Upper lobe of right lung (tissue), 1 donor: ENCODE measurements at regions not wholly inside any gene's neighbourhood (a gene's known extent, or its start where the extent isn't known, plus 50 kb on each side); places are given as distances from the start of the nearest gene placed in this dataset.
"Not testable (repeated sequence)": the region's sequence is repeated elsewhere in the genome, so short reads cannot be mapped to it uniquely, and the experiment has no call there.

ENCODE experiments used
- ATAC-seq: fragments of 200-7000 bp; cut with Tn5 transposase; one replicate; pipeline ENCODE4 v1.9.1; 2020; ENCODE audit warnings: mild to moderate bottlenecking, moderate library complexity
- DNase-seq: peaks from one replicate; pipeline ENCODE4 v3.0.0-alpha.2; 2020
- H3K27ac ChIP-seq: fragments of 200-600 bp; one replicate; pipeline ENCODE4 v1.8.0; 2022
- H3K27me3 ChIP-seq: fragments of 200-600 bp; one replicate; pipeline ENCODE4 v1.8.0; 2022; ENCODE audit warnings: mild to moderate bottlenecking
- H3K36me3 ChIP-seq: fragments of 200-600 bp; one replicate; pipeline ENCODE4 v1.8.0; 2022
- H3K4me1 ChIP-seq: fragments of 200-600 bp; one replicate; pipeline ENCODE4 v1.8.0; 2022
- H3K4me3 ChIP-seq: fragments of 200-600 bp; one replicate; pipeline ENCODE4 v1.8.0; 2022; ENCODE audit warnings: mild to moderate bottlenecking
- H3K9me3 ChIP-seq: fragments of 200-600 bp; one replicate; pipeline ENCODE4 v1.8.0; 2022
- intact Hi-C: fragments of 100-400 bp; cut with DNase I; formaldehyde crosslinking; loops from one replicate; pipeline ENCODE4 v1.11.0; 2022
- TF ChIP-seq, protein P1 (sequence below): fragments of 200-600 bp; IDR thresholded peaks from one replicate; pipeline ENCODE4 v1.8.0; 2022; ENCODE audit warnings: antibody characterized with exemption
- donor health status: DM: no; HTN: yes; CAD: no; lungs with severe emphysema.

DNA sequence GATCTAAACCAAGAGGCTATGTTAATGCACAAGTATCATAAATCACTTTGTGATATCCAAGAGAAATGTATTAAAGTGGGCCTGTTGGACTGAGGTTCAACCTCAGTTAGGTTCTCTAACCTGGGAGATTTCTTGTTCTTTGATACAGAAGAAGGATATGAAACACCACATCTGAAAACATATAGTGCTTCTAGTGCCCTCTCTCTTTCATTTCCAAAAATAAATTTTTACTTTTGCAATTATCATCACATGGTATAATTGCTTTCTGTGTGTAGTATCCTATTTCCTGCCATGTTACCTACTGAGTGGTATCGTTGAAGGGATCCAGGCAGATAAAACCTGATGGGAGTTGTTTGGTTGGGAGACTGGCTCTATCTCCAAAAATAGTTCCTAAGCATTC is 264.9 kb downstream of the CCER1 start:
- ATAC-seq (no peak), DNase-seq (no peak)
- H3K4me1 ChIP-seq: no peaks in the 10 kb centered on the region
- H3K4me3 ChIP-seq: no peak overlapping the region
- intact Hi-C loops: no loop called here
- no peaks in the 10 kb centered on the region for H3K9me3 ChIP-seq
- H3K36me3 ChIP-seq: no peaks in the 10 kb centered on the region
- TF ChIP-seq, protein P1, sequence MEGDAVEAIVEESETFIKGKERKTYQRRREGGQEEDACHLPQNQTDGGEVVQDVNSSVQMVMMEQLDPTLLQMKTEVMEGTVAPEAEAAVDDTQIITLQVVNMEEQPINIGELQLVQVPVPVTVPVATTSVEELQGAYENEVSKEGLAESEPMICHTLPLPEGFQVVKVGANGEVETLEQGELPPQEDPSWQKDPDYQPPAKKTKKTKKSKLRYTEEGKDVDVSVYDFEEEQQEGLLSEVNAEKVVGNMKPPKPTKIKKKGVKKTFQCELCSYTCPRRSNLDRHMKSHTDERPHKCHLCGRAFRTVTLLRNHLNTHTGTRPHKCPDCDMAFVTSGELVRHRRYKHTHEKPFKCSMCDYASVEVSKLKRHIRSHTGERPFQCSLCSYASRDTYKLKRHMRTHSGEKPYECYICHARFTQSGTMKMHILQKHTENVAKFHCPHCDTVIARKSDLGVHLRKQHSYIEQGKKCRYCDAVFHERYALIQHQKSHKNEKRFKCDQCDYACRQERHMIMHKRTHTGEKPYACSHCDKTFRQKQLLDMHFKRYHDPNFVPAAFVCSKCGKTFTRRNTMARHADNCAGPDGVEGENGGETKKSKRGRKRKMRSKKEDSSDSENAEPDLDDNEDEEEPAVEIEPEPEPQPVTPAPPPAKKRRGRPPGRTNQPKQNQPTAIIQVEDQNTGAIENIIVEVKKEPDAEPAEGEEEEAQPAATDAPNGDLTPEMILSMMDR: no peak
- no peaks in the 10 kb centered on the region for H3K27me3 ChIP-seq
- no peak overlapping the region for H3K27ac ChIP-seq

DNA sequence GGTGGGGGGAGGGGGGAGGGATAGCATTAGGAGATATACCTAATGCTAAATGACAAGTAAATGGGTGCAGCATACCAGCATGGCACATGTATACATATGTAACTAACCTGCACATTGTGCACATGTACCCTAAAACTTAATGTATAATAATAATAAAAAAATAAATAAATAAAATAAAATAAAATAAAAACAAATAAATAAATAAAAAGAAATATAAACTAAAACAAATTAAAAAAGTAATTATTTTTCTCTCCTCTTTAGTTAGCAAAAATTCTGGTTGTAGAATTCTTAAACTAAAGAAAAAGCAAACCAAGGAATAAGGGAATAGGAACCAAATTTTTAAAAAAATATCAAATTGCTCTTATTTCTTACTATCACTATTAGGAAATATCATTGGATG is 267.3 kb downstream of the CCER1 start:
- H3K27ac ChIP-seq, H3K27me3 ChIP-seq, H3K4me3 ChIP-seq, intact Hi-C loops, H3K4me1 ChIP-seq, DNase-seq, H3K36me3 ChIP-seq, ATAC-seq, H3K9me3 ChIP-seq: not testable (repeated sequence)

DNA sequence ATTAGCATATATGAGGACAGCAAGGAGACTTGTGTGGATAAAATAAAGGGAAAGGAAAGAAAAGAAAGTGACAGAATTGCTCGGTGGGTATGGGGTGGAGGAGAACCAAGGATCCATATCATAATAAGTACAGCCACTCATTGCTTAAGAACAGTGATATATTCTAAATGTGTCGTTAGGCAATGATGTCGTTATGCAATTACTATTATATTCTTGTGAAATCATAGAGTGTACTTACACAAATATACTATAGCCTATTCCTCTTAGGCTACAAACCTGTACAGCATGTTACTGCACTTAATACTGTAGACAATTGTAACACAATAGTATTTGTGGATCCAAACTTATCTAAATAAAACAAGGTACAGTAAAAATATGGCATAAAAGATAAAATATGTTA is 271.1 kb downstream of the CCER1 start:
- no peaks in the 10 kb centered on the region for H3K4me1 ChIP-seq
- ATAC-seq: no peak
- TF ChIP-seq, protein P1: no peak
- no peaks in the 10 kb centered on the region for H3K9me3 ChIP-seq
- H3K36me3 ChIP-seq: no peaks in the 10 kb centered on the region
- DNase-seq: no peak
- H3K27ac ChIP-seq: no peak overlapping the region
- intact Hi-C loops: no loop called here
- H3K4me3 ChIP-seq: no peak overlapping the region
- H3K27me3 ChIP-seq: no peaks in the 10 kb centered on the region

DNA sequence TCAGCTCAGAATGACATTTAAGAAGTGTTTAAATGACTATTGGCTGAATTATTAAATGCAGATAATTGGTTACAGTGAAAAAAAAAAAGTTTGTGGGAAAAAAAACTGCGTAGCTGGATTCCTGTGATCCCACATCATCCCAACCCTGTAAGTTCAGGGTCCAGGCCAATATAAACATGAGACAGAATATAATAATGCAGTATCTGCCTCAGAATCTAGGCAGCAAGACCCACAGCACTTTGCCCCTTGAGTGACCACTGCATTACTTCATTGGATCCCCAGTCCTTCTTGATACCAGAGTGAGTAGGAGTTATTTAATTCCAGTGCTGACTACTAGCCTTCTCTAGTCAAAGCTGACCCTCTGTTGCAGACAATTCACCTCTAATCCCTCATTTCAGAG is 272.6 kb downstream of the CCER1 start:
- no peaks in the 10 kb centered on the region for H3K27me3 ChIP-seq
- TF ChIP-seq, protein P1: no peak
- no peak overlapping the region for H3K4me3 ChIP-seq
- ATAC-seq (no peak), DNase-seq (no peak)
- H3K27ac ChIP-seq: no peak overlapping the region
- H3K9me3 ChIP-seq: no peaks in the 10 kb centered on the region
- H3K4me1 ChIP-seq: no peaks in the 10 kb centered on the region
- intact Hi-C loops: no loop called here
- H3K36me3 ChIP-seq: no peaks in the 10 kb centered on the region

DNA sequence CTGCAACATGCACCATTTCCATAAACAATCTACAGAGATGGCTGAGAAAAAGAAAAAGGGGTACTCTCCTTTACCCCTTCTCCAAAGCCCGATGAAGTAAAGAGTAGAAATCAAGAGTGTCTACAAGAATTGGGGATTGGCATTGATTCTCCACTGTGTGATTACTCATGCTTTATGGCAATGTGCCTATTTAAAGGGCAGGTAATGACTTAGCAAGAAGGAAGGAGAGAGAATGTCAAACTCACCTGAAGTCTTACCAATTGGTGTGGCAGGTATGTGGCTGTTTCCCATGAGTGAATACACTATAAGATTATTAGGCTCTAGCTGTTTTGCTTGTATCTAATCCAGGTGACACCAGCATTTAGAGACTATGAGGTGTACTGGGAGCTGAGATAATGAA is 275.3 kb downstream of the CCER1 start:
- DNase-seq (no peak), ATAC-seq (no peak)
- intact Hi-C loops: no loop called here
- Histone ChIP-seq H3K9me3 (no peaks in the 10 kb centered on the region), H3K27ac (no peak overlapping the region), H3K36me3 (no peaks in the 10 kb centered on the region), H3K4me1 (no peaks in the 10 kb centered on the region), H3K4me3 (no peak overlapping the region), H3K27me3 (no peaks in the 10 kb centered on the region)
- TF ChIP-seq, protein P1: no peak

DNA sequence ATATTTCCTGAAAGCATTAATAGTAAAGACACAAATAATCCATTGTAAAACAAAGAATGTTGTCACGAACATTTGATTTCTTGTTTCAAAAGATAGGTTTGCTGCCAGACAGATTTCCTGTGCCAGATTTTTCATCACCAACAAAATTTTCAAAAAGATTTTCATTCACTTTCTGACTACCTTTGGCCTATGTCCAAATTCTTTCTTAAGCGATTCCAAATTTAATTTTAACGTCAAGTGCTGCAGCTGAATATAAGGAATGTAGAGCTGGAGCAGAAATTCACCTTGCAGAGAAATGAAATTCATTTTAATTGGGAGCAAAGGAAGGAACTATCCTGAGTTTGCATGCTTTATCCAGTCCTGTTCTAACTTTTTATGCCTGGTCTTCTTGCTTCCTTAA is 277.4 kb downstream of the CCER1 start:
- H3K9me3 ChIP-seq: no peaks in the 10 kb centered on the region
- no peak overlapping the region for H3K4me3 ChIP-seq
- TF ChIP-seq, protein P1: no peak
- DNase-seq (no peak), ATAC-seq (no peak)
- no peak overlapping the region for H3K27ac ChIP-seq
- no peaks in the 10 kb centered on the region for H3K36me3 ChIP-seq
- H3K4me1 ChIP-seq: no peaks in the 10 kb centered on the region
- H3K27me3 ChIP-seq: no peaks in the 10 kb centered on the region
- intact Hi-C loops: no loop called here
